ENCODE measurements at regions not wholly inside any gene's neighbourhood (a gene's known extent, or its start where the extent isn't known, plus 50 kb on each side); places are given as distances from the start of the nearest gene placed in this dataset.

GRCh38 chr16:85981826-85982562 is 83.0 kb downstream of the IRF8 start:
- Histone ChIP-seq H3K4me3 (ENCODE audit: insufficient read depth, low read length) (no peak overlapping the region), H3K27me3 (ENCODE audit: insufficient read depth, low read length) (peaks cover 30% of the 10 kb centered on the region), H3K4me2 (ENCODE audit: insufficient read depth, low read length) (no peak overlapping the region), H3K4me1 (ENCODE audit: insufficient read depth, low read length) (no peaks in the 10 kb centered on the region), H3K27ac (ENCODE audit: low read depth, low read length) (no peak overlapping the region), H4K20me1 (ENCODE audit: insufficient read depth, low read length) (no peaks in the 10 kb centered on the region), H3K36me3 (ENCODE audit: insufficient read depth, low read length) (no peaks in the 10 kb centered on the region), H3K9me3 (ENCODE audit: low read depth, low read length) (no peaks in the 10 kb centered on the region), H3K79me2 (ENCODE audit: insufficient read depth, low read length) (no peaks in the 10 kb centered on the region), H2AFZ (ENCODE audit: low read length) (no peak overlapping the region)
- no peak for TF ChIP-seq CTCF (IDR thresholded peaks at IDR 0.05; ENCODE audit: extremely low read depth, low read depth, low read length)
- peak; percentile 87 for DNase-seq (ENCODE audit: insufficient read length, low spot score, missing footprints)

- Histone ChIP-seq H3K79me2 (ENCODE audit: insufficient read depth, low read length) (no peaks in the 10 kb centered on the region), H2AFZ (ENCODE audit: low read length) (no peak overlapping the region), H3K4me3 (ENCODE audit: insufficient read depth, low read length) (no peak overlapping the region), H3K9me3 (ENCODE audit: low read depth, low read length) (no peaks in the 10 kb centered on the region), H3K27me3 (ENCODE audit: insufficient read depth, low read length) (peaks cover 25% of the 10 kb centered on the region), H3K27ac (ENCODE audit: low read depth, low read length) (no peak overlapping the region), H3K4me1 (ENCODE audit: insufficient read depth, low read length) (no peaks in the 10 kb centered on the region), H3K4me2 (ENCODE audit: insufficient read depth, low read length) (no peak overlapping the region), H3K36me3 (ENCODE audit: insufficient read depth, low read length) (no peaks in the 10 kb centered on the region), H4K20me1 (ENCODE audit: insufficient read depth, low read length) (no peaks in the 10 kb centered on the region)
- TF ChIP-seq CTCF (IDR thresholded peaks at IDR 0.05; ENCODE audit: extremely low read depth, low read depth, low read length) = no peak
- DNase-seq (ENCODE audit: insufficient read length, low spot score, missing footprints) = peak; percentile 53
Observed at GRCh38 chr16:85982563-85982939, 83.6 kb downstream of the IRF8 start.

DNA sequence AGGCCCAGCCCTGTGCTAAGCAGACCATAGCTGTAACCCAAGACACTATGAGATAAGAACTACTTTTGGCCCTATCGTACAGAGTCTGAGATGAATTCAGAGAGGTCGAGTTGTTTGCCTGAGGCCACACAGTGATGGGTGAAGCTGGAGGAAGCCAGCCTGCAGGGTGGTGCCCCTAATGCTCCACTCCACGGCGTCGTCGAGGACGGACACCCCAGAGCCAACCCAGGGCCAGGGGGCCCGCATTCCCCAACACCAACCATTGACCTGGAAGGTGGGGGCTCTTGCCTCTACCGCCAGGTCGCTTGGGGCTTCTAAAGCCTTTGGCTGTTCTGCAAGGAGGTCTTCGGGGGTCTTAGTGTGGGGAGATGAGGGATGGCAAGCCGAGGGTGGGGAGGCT is 84.1 kb downstream of the IRF8 start:
- H3K9me3 ChIP-seq (ENCODE audit: low read depth, low read length) = no peaks in the 10 kb centered on the region
- H4K20me1 ChIP-seq (ENCODE audit: insufficient read depth, low read length) = no peaks in the 10 kb centered on the region
- H3K79me2 ChIP-seq (ENCODE audit: insufficient read depth, low read length) = no peaks in the 10 kb centered on the region
- no peak overlapping the region for H3K4me3 ChIP-seq (ENCODE audit: insufficient read depth, low read length)
- H3K27me3 ChIP-seq (ENCODE audit: insufficient read depth, low read length) = peaks cover 20% of the 10 kb centered on the region
- H3K4me1 ChIP-seq (ENCODE audit: insufficient read depth, low read length) = no peaks in the 10 kb centered on the region
- no peak for TF ChIP-seq CTCF (IDR thresholded peaks at IDR 0.05; ENCODE audit: extremely low read depth, low read depth, low read length)
- DNase-seq (ENCODE audit: insufficient read length, low spot score, missing footprints) = no peak
- no peak overlapping the region for H3K27ac ChIP-seq (ENCODE audit: low read depth, low read length)
- no peaks in the 10 kb centered on the region for H3K36me3 ChIP-seq (ENCODE audit: insufficient read depth, low read length)
- no peak overlapping the region for H3K4me2 ChIP-seq (ENCODE audit: insufficient read depth, low read length)
- H2AFZ ChIP-seq (ENCODE audit: low read length) = no peak overlapping the region

DNA sequence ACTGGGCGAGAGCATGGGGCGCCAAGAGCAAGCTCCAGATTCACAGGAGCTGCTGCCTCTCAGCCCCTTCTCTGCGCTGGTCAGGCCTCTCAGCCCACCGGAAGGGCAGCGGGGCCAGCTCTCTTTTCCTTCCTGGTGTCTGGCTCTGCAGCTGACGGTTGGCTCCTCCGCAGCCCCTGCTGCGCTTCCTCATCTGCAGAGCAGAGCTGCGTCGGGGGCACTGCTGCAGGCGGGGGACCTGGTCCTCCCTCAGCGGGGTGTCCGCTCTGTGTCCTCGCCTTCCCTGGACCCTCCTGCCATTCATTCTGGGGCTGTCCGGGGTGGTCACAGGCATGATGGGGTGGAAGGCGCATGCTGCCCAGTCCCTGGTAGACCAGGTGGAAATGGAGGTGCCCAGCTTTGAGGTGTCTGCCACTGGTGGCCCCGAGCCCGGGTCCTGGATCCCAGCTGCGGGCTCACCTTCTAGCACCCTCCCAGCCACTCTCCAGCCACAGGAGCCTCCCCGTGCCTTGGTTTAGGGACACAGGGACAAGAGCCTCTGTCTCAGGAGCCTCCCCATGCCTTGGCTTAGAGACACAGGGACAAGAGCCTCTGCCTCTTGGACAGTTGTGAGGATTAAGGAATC is 84.8 kb downstream of the IRF8 start:
- TF ChIP-seq CTCF (IDR thresholded peaks at IDR 0.05; ENCODE audit: extremely low read depth, low read depth, low read length) = no peak
- no peaks in the 10 kb centered on the region for H3K9me3 ChIP-seq (ENCODE audit: low read depth, low read length)
- no peaks in the 10 kb centered on the region for H4K20me1 ChIP-seq (ENCODE audit: insufficient read depth, low read length)
- H3K27ac ChIP-seq (ENCODE audit: low read depth, low read length) = no peak overlapping the region
- H3K4me3 ChIP-seq (ENCODE audit: insufficient read depth, low read length) = no peak overlapping the region
- DNase-seq (ENCODE audit: insufficient read length, low spot score, missing footprints) = peak; percentile 66
- H3K4me1 ChIP-seq (ENCODE audit: insufficient read depth, low read length) = no peaks in the 10 kb centered on the region
- H2AFZ ChIP-seq (ENCODE audit: low read length) = no peak overlapping the region
- H3K4me2 ChIP-seq (ENCODE audit: insufficient read depth, low read length) = no peak overlapping the region
- H3K79me2 ChIP-seq (ENCODE audit: insufficient read depth, low read length) = no peaks in the 10 kb centered on the region
- H3K36me3 ChIP-seq (ENCODE audit: insufficient read depth, low read length) = no peaks in the 10 kb centered on the region
- peaks cover 15% of the 10 kb centered on the region for H3K27me3 ChIP-seq (ENCODE audit: insufficient read depth, low read length)
